ENCODE measurements at regions not wholly inside any gene's neighbourhood (a gene's known extent, or its start where the extent isn't known, plus 50 kb on each side); places are given as distances from the start of the nearest gene placed in this dataset.

DNA sequence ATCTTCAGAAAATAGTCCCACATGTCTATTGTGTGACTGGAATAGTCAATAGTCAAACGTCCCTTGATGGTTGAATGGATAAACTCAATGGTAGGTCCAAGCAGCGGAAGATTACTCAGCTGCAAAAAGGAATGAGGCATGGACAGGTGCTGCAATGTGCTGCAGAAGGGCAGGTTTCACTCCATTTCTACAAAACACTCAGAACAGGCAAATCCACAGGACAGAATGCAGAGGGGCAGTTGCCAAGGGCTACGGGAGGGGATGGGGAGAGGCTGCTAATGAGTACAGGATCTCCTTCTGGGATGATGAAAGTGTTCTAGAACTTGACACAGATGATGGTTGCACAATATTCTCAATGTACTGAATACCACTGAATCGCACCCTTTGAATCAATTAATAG, 151.0 kb downstream of the RBFOX3 start:
- intact Hi-C loops (cut with DNase I), result no loop called here
- DNase-seq (no peak), ATAC-seq (no peak)

DNA sequence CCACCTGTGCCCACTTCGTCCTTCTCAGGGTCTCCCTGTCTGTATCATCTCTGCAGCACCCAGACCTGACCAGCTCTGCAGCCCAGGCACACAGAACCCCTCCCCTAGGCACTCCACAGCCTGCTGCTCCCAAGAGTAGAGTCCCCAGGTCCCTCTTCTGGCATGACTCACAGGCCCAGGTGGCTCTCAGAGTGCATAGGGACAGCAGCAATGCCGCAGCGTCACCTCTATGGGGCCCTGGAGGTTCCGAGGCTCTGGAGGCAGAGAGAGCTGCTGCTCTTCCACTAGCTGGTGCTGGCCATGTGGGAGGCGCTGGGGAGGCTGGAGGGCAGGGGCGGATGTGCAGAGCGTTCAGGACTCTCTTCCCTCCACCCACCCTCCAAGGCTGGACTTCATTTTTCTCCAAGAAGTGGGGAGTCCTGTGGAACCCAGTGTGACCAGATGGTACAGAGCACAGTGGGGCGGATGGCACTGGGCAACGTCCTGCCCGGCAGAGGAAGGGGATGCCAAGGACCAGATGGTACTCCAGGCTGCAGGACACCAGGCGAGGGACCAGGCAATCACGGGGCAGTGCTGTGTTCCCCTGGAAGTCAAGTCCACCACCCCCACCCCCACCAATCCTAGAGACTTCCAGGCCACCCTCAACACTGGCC, 151.7 kb downstream of the RBFOX3 start:
- no peak for DNase-seq
- no peak for ATAC-seq
- intact Hi-C loops (cut with DNase I), result no loop called here

DNA sequence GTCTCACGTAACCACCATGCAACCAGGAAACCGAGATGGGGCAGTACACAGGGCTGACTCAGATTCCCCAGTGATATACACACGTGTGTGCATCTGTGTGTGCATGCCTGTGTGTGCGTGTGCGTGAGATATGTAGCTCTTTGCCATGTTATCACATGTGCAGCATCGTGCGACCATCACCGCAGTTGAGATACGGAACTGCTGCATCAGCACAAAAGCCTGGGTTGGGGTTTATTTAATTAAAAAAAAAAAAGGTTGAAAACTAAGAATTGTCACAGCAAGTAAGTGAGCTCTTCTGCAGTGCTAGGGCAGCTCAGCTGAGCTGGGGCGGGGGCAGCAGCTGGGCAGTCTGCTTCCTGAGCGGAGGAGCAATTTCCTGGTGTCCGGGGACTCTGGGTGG, 152.5 kb downstream of the RBFOX3 start:
- ATAC-seq, result no peak
- DNase-seq, result no peak
- intact Hi-C loops (cut with DNase I), result no loop called here

DNA sequence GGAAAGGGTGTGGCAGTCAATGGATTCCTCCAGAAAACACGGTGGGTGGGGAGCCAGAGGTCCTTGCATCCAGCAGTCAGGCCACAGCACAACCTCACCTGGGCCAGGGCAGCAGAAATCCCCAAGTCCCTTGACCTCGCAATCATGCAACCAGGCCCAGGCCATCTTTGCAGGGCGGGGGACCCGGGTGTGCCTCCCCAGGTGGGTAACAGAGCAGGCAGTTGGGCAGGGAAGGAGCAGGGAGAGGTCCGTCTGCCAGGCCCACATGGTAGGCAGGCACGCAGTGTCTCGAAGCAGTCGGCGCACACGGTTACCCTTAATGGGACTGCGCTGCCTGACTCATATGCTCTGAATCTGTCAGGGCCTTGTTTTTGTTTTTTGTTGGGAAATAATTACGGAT, 153.0 kb downstream of the RBFOX3 start:
- ATAC-seq (no peak), DNase-seq (no peak)
- intact Hi-C loops (cut with DNase I), result no loop called here

DNA sequence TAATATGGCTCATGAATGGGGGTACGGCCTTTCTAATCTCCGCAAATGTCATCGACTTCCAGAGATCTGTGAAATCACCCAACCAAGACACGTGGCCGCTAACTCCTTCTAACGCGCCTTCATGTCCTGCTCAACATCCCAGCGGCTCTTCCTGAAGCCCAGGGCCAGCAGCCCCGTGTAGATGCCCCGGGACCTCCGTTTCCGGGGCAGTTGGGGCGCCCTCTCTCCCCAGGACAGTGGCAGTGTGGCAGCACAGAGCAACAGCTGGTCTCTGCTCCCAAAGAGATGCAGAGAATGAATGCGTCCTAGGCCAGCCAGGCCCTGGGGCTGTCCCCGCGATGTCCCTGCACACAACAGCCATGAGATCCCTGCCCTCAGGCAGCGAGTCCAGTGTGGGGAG, 153.5 kb downstream of the RBFOX3 start:
- intact Hi-C loops (cut with DNase I), result no loop called here
- no peak for DNase-seq
- no peak for ATAC-seq

DNA sequence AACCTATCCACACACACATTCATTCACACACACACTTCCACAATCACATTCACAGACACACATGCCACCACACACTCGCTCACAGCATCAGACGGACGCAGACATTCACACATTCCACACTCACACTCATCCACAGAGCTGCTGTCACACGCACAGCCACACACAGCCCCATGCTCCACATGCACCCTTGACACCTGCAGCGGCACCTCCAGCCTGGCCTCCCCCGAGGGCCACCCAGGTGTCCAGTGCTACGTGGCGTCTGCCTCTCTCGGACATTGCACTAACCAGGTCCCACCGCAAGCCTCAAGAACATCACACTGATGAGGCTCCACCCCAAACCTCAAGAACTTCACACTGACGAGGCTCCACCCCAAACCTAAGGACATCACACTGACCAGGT, 155.2 kb downstream of the RBFOX3 start:
- DNase-seq (no peak), ATAC-seq (no peak)
- intact Hi-C loops (cut with DNase I), result no loop called here

DNA sequence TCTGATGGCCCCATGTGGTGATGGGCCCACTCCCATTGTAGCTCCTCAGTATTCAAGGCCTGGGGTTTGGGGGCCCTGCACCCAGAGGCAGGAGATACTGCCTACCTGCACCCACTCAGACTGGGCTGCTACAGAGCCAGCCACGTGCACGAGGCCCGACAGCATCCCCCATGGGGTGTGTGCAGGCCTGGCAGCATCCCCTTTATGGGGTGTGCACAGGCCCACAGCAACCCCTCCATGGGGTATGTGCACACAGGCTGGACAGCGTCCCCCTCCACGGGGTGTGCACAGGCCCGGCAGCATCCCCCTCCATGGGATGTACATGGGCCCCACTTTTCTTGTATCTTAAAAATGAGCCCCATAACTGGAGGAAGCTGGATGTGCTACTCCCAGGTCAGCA, 156.0 kb downstream of the RBFOX3 start:
- no peak for DNase-seq
- no peak for ATAC-seq

DNA sequence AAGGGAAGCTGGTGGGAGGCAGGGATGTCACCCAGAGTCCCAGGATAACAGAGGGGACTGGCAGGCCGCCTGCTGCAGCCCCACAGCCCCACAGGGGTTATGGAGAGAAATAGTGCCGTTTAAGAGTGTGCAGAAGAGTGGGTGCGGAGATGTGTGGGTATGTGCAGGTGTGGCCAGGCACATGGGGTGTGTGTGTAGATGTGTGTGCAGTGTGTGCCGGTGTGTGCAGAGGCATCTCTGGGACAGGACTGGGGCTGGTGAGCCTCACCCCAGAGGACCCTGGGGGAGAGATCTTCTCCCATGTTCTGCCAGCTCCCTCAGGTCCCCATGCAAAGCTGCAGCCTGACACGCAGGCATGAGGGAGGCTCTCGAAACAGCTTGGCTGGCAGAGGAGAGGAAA, 157.4 kb downstream of the RBFOX3 start:
- intact Hi-C loops (cut with DNase I), result no loop called here
- ATAC-seq, result no peak
- DNase-seq, result no peak

More for the DNA sequence above, 156.0 kb downstream of the RBFOX3 start:
- intact Hi-C loops (cut with DNase I), result no loop called here

DNA sequence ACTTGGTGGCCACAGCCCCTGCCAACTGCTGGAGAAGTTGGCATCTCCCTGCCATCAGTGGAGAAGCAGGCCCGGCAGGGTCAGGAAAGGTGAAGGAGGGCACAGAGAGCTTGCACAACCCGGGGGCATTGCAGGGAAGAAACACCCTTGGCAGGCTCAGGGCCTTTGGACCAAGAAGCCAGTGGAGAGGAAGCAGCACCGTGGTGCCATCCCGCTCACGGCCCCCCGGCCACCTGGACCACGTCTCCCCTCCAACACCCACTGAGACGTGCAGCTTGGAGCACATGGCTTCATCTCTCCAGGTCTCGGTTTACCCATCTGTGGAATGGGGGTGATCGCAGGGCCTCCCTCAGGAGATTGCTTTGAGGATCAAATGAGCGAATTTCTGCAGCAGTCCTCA, 158.1 kb downstream of the RBFOX3 start:
- DNase-seq (no peak), ATAC-seq (no peak)
- intact Hi-C loops (cut with DNase I), result no loop called here

DNA sequence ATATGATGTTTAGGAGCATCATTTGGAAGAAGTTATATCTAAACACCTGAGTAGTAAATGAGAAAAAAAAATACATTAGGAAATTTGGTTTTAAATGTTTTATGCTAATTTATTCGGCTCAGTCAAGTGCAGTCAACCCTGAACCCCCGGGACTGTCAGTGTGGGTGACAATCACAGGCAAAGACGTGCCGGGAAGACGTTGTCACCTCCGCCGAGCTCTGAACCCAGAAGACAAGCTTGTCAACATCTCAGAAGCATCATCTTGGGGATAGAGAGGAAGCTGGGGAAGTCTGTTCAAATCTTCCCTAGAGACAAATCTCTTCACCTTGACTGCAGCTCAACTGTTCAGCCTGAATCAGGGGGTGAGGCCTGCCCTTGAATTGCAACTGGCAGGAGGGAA, 159.7 kb downstream of the RBFOX3 start:
- intact Hi-C loops (cut with DNase I), result no loop called here
- DNase-seq, result no peak
- no peak for ATAC-seq

DNA sequence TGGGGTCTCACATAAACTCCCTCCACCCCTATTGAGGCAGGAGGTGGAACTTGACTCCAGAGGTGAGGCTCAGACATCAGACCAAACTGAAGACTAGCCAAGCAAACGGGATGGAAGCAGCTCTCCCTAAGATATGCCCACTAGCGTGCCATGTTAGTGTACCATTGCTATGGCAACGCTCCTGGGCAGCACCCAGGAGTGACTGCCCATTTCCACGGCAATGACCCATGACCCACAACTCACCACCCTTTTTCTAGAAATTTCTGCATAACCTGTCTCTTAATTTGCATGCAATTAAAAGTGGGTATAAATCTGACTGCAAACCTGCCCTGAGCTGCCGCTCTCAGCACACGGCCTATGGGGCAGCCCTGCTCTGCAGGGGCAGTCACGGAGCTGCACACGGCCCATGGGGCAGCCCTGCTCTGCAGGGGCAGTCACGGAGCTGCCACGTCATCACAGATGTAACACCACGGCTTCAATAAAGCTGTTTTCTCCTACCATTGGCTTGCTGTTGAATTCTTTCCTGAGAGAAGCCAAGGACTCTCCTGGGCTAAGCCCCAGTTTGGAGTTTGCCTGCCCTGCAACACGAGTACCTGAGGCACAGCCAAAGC, 164.3 kb downstream of the RBFOX3 start:
- DNase-seq (no peak), ATAC-seq (no peak)
- intact Hi-C loops (cut with DNase I), result no loop called here

DNA sequence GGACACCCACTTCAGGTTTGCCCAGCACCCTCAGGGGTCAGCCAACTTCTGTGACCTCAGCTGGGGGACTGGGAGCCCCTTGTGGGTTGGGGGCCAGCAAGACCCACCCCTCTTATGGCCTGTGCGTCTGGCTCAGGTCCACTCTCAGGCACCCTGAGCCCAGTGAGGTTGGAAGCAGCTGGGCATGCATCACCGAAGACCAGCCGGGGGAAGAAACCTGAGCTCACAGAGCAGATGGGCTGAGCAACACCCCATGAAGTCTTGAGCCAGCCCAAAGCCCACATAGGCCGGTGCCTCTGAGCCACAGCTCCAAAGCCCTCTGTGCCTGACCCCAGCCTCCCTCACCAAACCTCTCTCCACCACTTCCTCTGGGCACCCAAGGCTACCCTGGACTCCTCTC, 166.7 kb downstream of the RBFOX3 start:
- intact Hi-C loops (cut with DNase I), result no loop called here
- ATAC-seq, result no peak
- DNase-seq, result no peak

DNA sequence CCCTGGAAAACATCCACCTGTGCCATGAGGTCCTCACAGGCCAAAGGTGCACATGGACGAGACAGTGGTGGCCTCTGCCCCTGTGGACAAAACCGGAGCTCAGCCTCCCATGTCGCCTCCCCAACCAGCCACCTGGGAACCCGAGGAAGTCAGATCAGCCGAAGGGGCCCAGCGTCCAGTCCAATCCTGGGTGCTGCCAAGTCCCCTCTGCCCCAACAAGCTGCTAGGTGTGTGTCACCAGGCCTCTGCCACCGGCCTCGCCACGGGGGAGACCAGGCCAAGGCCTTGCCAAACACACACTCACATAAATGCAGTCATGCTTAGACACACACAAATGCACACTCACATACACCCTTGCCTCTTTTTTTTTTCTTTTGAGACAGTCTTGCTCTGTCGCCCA, 167.8 kb downstream of the RBFOX3 start:
- ATAC-seq (no peak), DNase-seq (no peak)
- intact Hi-C loops (cut with DNase I), result no loop called here

DNA sequence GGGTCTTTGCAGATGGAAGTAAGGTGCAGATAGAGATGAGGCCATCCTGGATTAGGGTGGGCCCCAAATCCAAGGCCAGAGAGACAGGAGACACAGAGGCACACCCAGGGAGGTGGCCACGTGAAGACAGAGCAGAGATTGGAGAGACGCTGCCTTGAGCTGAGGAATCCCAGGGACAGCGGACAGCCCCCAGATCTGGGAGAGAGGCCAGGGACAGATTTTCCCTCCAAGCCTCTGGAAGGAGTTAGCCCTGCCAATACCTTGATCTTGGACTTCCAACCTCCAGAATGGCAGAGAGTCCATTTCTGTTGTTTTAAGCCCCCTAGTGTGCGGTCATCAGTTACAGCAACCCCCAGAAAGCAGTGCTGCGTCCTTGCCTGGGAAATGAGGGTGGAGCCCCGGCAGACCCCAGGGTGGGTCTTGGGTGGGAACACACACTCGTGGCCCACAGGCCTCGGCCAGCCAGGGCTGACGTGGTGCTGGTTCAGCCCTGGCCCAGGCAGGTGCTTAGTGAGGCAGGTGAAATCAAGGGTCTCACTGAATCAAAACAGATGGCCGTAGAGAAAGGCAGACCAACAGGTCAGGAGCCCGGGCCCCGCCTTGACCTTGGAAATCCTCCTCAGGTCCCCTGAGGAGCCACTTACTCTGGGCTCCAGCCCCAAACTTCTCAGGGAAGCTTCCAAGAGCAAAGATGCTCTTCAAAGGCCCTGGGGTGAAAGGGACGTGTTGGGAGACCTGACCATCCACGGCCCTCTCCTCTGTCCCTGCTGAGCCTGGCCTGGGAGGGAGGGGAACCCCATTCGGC, 169.3 kb downstream of the RBFOX3 start:
- no peak for DNase-seq

DNA sequence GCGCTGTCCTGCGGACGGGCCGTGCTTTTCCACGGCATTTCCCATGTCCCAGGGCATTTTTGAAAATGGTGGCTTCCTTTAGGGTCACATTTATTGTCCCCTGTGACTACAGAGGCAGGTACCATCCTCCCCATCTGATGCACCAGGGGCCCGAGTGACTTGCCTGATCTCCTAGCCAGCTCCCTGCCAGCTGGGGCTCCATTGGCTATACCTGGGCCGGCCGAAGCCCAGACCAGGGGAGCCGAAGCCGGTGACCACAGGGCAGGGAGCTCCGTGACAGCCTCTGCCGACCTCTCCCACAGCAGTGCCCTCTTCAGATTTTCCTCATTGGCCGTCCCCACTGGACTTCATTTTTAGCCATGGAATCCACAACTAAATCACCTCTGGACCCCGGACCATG, 170.6 kb downstream of the RBFOX3 start:
- DNase-seq (no peak), ATAC-seq (no peak)
- intact Hi-C loops (cut with DNase I), result no loop called here

More for the DNA sequence above, 169.3 kb downstream of the RBFOX3 start:
- no peak for ATAC-seq
- intact Hi-C loops (cut with DNase I), result no loop called here

DNA sequence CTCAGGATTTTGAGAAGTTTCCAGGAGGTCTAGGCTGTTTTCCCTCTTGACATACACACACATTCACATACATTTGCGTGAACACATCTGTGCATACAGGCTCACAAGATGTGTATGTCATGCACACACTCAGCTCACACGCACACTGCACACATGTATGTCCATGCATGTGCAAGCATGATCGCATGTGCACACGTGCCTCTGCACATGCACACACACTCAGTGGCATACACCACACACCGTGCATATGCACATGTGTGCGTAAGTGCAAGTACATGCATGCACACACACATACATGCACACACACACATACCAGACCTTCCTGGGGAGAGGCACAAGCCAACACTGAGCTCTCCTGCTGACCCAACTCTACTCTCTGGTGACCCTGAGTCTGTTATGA, 171.4 kb downstream of the RBFOX3 start:
- no peak for ATAC-seq
- intact Hi-C loops (cut with DNase I), result no loop called here
- no peak for DNase-seq

DNA sequence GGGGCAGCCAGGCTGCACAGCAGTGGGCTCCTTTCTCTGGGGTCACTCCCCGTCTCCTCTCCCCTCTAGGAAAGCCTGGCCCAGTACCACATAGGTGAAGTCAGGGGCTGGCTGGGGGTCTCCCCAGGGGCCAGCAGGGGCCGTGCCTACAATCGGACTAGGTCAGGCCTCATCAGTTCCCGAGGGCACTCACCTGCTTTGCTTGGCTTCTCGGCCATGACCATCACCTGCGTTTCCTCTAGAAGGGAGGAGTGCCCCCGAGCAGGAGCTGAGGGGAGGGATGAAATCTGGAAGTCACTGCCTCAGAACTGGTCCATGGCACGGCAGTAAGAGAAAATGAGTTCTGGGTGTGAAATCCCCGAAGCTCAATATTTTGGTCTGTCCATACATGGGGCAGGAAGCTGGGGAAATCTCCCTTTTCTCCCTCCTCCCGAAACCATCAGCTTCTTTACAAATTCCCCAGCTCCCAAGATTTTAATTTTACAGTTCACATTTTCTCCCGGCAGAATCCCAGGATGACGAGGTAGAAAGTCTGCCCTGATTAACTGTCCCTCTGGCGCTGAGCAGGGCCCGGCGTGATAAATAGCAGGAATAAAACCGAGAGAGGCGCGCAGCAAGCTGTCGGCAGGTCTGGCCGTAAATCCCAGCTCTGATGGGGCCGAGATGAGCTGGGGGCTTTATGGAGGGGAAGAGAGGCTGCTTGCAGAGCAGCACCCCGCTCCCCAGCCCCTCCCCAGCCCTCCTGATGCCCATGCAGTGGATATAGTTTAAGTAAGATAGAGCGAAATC, 172.1 kb downstream of the RBFOX3 start:
- ATAC-seq (no peak), DNase-seq (no peak)
- intact Hi-C loops (cut with DNase I), result no loop called here

DNA sequence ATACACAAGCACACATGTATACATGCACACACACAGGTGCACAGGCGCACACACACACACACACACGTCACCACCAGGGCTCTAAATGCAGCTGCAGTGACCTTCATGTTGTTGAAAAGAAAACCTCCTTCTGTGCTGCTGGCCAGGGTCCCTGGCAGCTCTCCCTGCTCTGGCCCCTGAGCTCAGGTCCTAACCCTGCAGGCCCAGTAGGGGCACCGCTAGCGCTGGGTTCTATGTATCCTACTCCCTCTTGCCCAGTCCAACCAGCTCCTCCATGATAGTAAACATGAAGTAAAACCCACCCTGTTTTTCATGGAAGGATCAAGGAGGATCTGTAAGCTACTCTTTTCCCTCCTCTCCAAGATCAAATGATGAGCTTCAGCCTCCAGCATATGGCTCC, 172.8 kb downstream of the RBFOX3 start:
- intact Hi-C loops (cut with DNase I), result no loop called here
- ATAC-seq (no peak), DNase-seq (no peak)

DNA sequence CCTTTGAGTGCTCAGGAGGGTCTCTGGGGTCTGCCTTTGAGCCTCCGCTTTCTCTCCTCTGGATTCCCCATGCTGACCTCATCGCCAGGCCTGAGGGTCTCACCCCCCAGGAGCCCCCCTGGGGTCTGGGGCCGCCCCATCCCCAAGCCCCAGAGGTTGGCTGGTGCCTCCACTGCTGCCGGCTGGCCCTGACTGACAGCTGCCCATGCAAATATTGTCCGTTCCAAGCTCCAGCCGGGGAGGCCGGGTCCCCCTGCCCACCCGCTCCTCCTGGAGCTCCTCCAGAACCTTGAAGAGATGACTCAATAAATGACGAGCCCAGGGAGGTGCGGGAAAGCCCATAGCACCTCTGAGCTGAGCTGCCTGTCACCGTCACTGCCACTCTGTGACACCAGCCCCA, 173.8 kb downstream of the RBFOX3 start:
- ATAC-seq (no peak), DNase-seq (no peak)
- intact Hi-C loops (cut with DNase I), result no loop called here

DNA sequence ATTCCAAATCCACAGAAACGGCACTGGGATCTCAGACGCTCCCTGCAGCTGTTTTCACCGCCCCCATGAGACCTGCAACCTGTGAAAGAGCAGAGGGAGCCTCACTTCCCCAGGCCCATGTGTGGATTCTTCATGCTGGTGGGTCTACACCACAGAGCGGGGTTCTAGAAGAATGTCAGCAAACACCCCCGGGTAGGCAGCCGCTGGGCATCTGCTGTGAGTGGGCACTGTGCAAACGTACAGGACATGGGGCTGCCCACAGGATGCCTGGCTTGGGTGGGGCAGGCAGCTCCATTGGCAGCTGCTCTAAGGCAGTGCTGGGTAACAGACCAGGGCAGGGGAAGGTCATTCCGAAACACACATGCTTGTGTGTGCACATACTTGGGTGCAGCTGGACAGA, 174.9 kb downstream of the RBFOX3 start:
- no peak for DNase-seq
- no peak for ATAC-seq
- intact Hi-C loops (cut with DNase I), result no loop called here

All from left cardiac atrium (tissue), 4 donors.